HUDEP-2 (cell line): ENCODE measurements at regions not wholly inside any gene's neighbourhood (a gene's known extent, or its start where the extent isn't known, plus 50 kb on each side); places are given as distances from the start of the nearest gene placed in this dataset.
"Not testable (repeated sequence)": the region's sequence is repeated elsewhere in the genome, so short reads cannot be mapped to it uniquely, and the experiment has no call there.

Experiments used
- DNase-seq, 76 experiments: peaks; one replicate each; lab custom pipeline; 2025; ENCODE audit not compliant: unreplicated experiment in 76 of 76; lab: John Stamatoyannopoulos, UW

GRCh38 chr16:76797457-76797856 is 393.5 kb upstream of the MON1B start:
- DNase-seq = no peak

GRCh38 chr16:76800196-76800595 is 390.8 kb upstream of the MON1B start:
- no peak for DNase-seq

- no peak for DNase-seq
Measured at GRCh38 chr16:76801357-76801756, 389.6 kb upstream of the MON1B start.

DNA sequence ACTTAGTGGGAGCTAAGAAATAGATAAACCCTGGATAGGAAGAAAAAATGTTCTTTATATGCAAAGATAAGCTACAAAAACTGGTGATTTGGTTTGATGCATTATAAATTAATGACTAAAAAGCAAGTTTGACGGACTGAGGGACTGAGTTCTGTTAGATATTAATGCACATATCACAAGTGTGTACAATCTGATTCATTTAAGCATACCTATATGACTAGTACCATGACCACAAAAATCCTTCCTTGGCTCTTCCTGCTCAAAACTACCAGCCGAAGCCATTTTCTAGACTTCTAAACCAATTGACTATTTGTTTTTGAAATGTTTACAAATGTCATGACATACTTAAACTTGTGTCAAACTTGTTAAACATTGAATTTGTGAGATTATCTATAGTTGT is 374.5 kb upstream of the MON1B start:
- DNase-seq = no peak

DNA sequence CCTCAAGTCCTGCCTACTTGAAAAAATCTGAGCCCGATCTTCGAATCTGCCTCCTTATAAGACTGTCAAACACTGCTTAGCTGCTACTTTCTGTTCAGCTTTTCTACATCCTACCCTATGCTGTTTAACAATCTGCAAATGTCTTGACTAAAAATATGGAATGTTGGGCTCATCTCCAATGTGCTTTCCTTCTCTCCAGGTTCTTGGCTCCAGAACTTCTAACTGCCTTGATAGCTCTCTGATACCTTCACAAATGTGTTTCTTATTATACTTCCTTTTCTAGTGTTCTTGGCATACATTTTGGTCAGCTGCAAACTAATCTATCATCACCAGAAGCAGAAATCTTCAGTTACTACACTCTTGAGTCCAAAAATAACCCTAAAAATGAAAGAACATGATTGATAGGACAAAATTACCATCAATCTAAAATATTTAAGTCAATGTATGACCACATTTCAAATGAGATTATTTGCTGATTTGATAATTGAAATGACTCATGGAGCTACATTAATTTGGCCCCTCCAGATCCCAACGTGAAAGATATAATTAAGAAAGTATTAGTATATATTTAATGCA is 372.3 kb upstream of the MON1B start:
- DNase-seq = no peak

DNA sequence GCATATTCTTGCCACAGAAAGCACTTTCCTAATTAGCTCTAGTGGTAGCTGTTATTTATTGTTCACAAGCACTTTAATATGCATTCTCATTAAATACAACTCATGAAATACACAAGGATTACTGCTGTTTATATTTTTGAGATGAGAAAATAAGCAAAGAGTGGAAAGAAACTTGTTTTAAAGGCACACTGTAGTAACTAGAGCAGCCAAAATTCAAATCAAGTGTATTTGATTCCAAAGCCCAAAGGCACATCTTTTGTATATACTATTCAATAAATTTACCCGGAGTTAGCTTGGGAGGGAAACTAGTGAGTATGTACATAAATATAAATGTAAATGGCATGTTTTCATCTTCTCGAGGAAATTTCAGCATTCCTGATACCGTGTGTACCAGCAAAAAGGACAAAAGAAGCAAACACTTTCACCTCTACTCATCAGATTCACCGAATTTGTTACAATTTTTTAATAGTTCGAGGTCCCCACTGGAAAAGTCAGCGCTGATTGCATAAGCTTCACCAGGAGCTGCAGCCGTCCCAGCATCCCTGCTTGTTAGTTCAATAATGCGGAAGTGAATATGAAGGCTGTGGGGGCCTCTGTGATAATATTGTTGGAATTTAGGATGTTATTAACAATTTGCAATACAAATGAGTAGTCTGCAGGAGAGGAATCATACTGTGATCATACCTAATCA is 371.6 kb upstream of the MON1B start:
- no peak for DNase-seq

- DNase-seq = no peak
Measured at GRCh38 chr16:76824221-76824620, 366.8 kb upstream of the MON1B start.

- no peak for DNase-seq
Measured at GRCh38 chr16:76824791-76825190, 366.2 kb upstream of the MON1B start.

DNA sequence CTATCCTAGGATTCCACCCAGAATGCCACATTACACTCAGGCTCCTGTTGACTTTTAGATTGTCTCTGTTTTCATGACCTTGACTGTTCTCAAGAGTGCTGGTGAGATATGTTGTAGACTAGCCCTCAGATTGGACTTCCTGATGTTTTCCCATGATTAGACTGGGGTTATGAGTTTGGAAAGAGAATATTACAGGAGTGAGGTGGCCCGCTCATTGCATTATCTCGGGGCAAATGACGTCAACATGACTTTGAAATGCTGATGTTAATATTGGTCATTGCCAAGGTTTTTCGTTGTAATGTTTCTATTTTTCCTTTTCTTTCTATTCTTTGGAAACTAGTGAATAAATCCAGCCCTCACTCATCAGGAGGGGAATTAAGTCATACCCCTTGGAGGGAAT is 355.7 kb upstream of the MON1B start:
- no peak for DNase-seq

GRCh38 chr16:76835779-76836300 is 355.1 kb upstream of the MON1B start:
- DNase-seq = no peak

DNA sequence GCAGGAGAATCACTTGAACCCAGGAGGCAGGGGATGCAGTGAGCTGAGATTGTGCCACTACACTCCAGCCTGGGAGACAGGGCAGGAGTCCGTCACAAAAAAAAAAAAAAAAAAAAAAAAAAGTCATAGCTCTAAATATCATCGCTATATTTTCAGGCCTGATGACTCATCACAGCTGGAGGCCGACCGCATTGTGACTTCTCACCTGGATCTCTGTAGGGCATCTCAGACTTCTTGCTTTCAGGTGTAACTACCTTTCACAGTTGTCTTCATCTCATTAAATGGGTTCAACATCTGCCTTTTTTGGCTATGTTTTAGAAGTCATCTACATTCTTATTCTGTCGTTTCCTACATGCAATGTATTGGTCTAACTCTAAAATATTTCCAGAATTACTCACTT is 353.1 kb upstream of the MON1B start:
- no peak for DNase-seq

- DNase-seq = peak in 4 of 76 experiments; percentile 0 to 13 (median 2)
Measured at GRCh38 chr16:76854234-76854633, 336.8 kb upstream of the MON1B start.

- no peak for DNase-seq
Measured at GRCh38 chr16:76856112-76856511, 334.9 kb upstream of the MON1B start.

DNA sequence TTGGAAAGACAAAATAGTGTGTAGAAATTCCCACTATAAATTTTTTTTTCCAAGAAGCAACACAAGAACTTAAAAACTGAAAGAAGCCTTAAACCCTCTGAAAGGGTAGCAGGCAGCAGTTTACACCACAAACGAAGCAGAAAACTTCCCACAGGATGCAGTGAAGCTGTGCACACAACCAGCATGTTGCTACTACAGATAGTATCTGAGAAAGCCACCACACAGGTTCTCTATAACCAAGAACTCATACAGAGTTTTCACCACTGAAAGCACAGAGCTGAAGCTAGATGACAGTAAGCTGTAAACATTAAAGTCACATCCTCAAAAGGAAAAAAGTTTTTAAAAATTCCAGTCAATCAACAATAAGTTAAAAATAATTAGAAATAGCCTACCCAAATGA is 333.6 kb upstream of the MON1B start:
- DNase-seq = no peak

DNA sequence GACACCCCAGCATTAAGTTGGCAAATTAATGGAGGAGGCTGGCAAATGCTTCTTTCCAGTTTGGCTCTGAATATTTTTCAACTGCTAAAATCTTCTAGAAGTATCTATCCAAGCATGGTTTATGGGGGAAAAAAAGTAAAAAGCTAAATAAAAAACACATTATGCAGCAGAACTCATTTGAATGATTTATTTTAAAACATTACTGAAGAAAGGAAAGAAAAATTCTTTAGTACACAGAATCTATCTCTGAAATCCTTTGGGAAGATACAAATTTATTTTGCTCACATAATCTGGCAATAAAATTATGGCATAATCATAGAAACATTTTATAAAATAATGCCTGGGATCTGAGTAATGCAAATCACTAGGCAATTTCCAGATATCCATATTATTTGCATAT is 328.1 kb upstream of the MON1B start:
- DNase-seq = no peak

DNA sequence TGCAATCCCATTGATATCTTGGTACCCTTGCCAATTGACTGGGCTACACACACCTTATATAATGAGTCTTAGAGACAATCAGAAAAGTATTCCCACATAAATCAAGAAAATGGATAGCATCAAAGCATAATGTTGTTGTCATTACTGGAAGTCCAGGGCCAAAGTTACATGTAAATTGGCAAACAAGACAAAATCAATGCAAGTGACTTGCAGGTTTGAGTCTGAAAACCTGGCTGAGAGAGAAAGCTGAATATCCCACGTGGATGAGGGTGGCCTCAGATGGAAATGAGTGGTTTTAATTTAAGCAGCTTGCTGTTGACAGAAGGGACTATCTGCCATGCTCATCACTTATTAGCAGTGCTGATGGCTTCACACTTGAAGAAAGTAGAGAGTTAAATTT is 324.0 kb upstream of the MON1B start:
- no peak for DNase-seq

DNA sequence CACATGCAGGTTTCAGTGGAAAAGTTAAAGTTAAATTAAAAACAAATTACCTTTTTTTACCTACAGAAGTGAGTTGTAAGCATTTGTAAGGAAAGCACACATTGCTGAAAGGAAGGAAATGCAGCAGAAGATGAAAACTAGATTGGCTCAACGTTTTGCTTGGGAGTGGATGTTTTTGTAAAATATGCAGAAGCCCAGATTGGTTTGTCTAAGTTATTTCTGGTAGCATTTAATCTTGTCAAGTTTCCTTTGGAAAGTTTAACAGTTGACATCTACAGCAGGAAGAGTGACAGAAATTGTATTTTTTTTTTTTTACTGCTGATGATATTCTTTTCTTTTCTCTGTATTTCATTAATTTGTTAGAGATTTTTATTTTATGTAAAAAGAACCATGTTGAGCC is 315.1 kb upstream of the MON1B start:
- no peak for DNase-seq

GRCh38 chr16:76879420-76879819 is 311.6 kb upstream of the MON1B start:
- DNase-seq = no peak

DNA sequence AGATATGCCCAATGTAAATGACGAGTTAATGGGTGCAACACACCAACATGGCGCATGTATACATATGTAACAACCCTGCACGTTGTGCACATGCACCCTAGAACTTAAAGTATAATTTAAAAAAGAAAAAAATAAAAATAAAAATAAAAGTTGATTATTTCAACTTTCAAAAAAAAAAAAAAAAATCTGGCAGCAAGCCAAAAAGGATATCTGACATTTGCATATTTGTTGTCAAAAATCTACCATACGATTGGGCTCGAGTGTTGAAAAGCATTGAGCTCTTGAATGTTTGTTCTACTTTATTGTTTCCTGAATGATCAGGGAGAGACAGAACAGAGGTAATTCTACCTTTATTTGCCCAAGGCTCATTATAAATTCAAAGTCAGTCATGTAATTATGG is 310.5 kb upstream of the MON1B start:
- DNase-seq = not testable (repeated sequence)

GRCh38 chr16:76882105-76882504 is 308.9 kb upstream of the MON1B start:
- DNase-seq = no peak

GRCh38 chr16:76883076-76883475 is 307.9 kb upstream of the MON1B start:
- no peak for DNase-seq

DNA sequence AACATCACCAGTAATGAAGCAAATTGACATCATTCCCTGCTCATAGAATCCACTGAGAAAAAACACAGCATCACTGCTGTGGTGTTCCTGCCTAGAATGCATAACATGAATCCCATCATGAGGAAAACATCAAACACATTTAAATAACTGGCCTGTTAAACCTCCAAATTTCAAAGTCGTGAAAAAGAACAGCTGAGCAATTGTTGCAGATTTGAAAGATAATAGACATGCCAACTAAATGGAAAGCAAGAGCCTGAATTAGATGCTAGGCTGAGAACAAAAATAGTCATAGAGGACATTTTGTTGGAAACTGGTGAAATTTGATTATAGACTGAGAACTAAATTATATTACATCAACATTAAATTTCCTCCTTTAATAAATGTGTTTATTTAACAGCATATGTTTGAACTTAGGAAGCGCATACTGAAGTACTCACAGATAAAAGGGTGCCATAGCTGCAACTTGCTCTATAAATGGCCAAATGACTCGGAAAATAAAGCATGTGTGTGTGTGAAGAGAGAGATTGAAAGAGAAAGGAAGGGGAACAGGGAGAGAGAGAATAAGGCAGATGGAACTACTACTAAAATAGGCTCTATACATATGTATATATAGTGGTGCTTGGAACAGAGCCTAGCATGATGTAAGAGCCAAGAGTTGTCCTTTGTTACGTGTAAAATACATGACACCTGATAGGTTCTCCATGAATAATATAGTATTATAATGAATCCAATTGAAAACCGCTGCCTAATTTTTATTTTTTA is 305.0 kb upstream of the MON1B start:
- no peak for DNase-seq
